DND-41 (cell line): ENCODE measurements at regions not wholly inside any gene's neighbourhood (a gene's known extent, or its start where the extent isn't known, plus 50 kb on each side); places are given as distances from the start of the nearest gene placed in this dataset.

Experiments
- ATAC-seq: fragments of 200-7000 bp; cut with Tn5 transposase; 3 replicates; pipeline ENCODE4 v1.9.1; 2021; ENCODE audit warnings: low read depth; ENCODE audit not compliant: insufficient read depth
- DNase-seq: peaks from one replicate; pipeline ENCODE4 v3.0.0-alpha.2; 2020
- H2AFZ ChIP-seq: 2 replicates; pipeline ENCODE4 v1.6.0; 2012; ENCODE audit warnings: low read depth, low read length
- H3K27ac ChIP-seq: 2 replicates; pipeline ENCODE4 v1.5.1; 2012; ENCODE audit warnings: low read length, inconsistent platforms
- H3K27me3 ChIP-seq: fragments of 200-600 bp; sonication (generic); 2 replicates; pipeline ENCODE4 v1.6.0; 2012; ENCODE audit warnings: low read length, mild to moderate bottlenecking, inconsistent platforms; ENCODE audit not compliant: insufficient read depth, poor library complexity
- H3K36me3 ChIP-seq: 2 replicates; pipeline ENCODE4 v1.5.1; 2012; ENCODE audit warnings: low read length, inconsistent platforms; ENCODE audit not compliant: insufficient read depth
- H3K4me1 ChIP-seq: 2 replicates; pipeline ENCODE4 v1.5.1; 2012; ENCODE audit warnings: mild to moderate bottlenecking, low read length; ENCODE audit not compliant: insufficient read depth
- H3K4me2 ChIP-seq: 2 replicates; pipeline ENCODE4 v1.6.0; 2012; ENCODE audit warnings: mild to moderate bottlenecking, moderate library complexity, low read length, inconsistent platforms; ENCODE audit not compliant: insufficient read depth
- H3K4me3 ChIP-seq, 2 experiments: fragments of 200-600 bp in 1 of 2; shearing (Covaris generic) in 1 of 2; 2 replicates each; pipeline ENCODE4 v1.5.1; 2012 to 2016; ENCODE audit warnings: inconsistent platforms in 2 of 2, low read length in 2 of 2, mild to moderate bottlenecking in 2 of 2, low read depth in 1 of 2, moderate library complexity in 1 of 2
- H3K79me2 ChIP-seq: 2 replicates; pipeline ENCODE4 v1.6.0; 2012; ENCODE audit warnings: low read length, inconsistent platforms; ENCODE audit not compliant: insufficient read depth
- H3K9ac ChIP-seq: 2 replicates; pipeline ENCODE4 v1.6.0; 2012; ENCODE audit warnings: low read depth, mild to moderate bottlenecking, inconsistent platforms, low read length, moderate library complexity
- H3K9me3 ChIP-seq: 2 replicates; pipeline ENCODE4 v1.5.1; 2012; ENCODE audit warnings: low read length, moderate library complexity, mild to moderate bottlenecking, inconsistent platforms; ENCODE audit not compliant: insufficient read depth, severe bottlenecking
- H4K20me1 ChIP-seq: 2 replicates; pipeline ENCODE4 v1.6.0; 2012; ENCODE audit warnings: low read length; ENCODE audit not compliant: insufficient read depth
- EZH2 ChIP-seq: IDR thresholded peaks from 3 replicates; pipeline ENCODE4 v1.6.1; 2012; ENCODE audit warnings: borderline replicate concordance, low read depth, mild to moderate bottlenecking, moderate library complexity, low read length, inconsistent platforms; ENCODE audit not compliant: severe bottlenecking
- TF ChIP-seq, protein P1 (sequence below): IDR thresholded peaks from 2 replicates; pipeline ENCODE4 v1.5.1; 2012; ENCODE audit warnings: borderline replicate concordance, low read length, moderate library complexity, mild to moderate bottlenecking; ENCODE audit not compliant: poor library complexity, severe bottlenecking; ENCODE audit errors: extremely low read depth

DNA sequence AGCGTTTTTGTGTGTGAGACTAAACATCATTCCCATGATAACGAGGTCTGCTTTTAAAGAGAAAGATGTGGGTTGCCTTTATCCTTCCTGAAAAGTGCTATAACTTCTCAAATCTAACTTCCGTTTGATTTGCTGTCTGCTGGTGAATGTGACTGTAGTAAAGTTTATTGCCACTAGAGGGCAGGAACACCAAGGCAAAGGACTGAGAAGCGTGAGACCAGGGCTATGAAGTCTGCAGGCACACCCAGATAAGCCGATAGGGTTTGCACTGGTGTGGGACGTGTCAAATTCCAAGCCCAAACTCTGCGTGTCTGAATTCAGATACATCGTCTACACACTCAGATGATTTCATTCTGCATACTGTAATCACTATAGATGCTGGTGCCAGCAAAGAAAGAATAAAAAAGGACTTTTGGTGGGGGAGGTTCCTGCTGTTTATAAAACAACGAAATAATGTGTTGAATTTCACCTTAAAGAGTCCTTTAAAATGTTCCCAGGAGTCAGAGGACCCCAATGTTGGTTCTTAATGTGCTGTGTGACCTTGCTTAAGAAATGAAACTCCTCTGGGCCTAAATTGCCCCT, 87.2 kb downstream of the PTTG1 start:
- no peaks in the 10 kb centered on the region for H3K79me2 ChIP-seq
- H3K4me1 ChIP-seq, result peaks cover 58% of the 10 kb centered on the region
- H3K27me3 ChIP-seq, result no peaks in the 10 kb centered on the region
- TF ChIP-seq, protein P1, sequence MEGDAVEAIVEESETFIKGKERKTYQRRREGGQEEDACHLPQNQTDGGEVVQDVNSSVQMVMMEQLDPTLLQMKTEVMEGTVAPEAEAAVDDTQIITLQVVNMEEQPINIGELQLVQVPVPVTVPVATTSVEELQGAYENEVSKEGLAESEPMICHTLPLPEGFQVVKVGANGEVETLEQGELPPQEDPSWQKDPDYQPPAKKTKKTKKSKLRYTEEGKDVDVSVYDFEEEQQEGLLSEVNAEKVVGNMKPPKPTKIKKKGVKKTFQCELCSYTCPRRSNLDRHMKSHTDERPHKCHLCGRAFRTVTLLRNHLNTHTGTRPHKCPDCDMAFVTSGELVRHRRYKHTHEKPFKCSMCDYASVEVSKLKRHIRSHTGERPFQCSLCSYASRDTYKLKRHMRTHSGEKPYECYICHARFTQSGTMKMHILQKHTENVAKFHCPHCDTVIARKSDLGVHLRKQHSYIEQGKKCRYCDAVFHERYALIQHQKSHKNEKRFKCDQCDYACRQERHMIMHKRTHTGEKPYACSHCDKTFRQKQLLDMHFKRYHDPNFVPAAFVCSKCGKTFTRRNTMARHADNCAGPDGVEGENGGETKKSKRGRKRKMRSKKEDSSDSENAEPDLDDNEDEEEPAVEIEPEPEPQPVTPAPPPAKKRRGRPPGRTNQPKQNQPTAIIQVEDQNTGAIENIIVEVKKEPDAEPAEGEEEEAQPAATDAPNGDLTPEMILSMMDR, result peak; percentile 93
- TF ChIP-seq EZH2, result no peak
- ATAC-seq, result peak; percentile 80
- H2AFZ ChIP-seq, result peak overlapping the region; percentile 45
- no peaks in the 10 kb centered on the region for H3K9me3 ChIP-seq
- no peak overlapping the region for H3K4me3 ChIP-seq
- H3K9ac ChIP-seq, result peak overlapping the region; percentile 4; the same call in 1 of the 2 replicates
- no peaks in the 10 kb centered on the region for H3K36me3 ChIP-seq
- peak overlapping the region; percentile 60 for H3K27ac ChIP-seq
- no peaks in the 10 kb centered on the region for H4K20me1 ChIP-seq
- H3K4me2 ChIP-seq, result peak overlapping the region; percentile 49
- DNase-seq, result peak; percentile 80

DNA sequence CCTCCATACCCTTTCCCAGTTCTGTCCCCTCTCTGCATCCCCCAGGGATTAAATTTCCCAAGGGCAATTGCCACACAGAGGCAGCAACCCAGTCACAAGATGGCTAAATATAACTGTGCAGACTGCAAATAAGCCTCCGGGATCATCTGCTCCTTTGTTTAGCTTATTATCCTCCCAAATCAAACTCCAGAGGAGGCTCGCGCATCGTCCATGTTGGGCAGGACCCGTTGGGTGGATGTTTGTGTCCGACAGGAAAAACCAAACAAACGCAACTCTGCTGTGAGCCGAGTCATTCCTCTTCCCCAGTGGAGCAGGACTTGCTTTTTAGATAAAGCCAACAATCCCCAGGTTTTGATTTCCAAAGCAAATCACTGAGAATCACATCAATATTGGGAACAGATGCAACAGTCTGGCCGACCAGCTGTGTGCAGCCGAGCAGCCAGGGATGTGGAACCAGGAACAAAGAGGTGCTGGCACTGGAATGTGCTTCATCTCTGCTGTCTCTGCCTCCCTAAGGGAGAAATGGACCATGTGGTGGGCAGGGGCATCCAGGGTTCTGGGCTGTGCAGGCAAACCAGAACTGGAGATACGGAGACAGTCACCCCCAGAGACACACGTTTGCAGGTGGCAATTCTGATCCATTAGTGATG, 89.8 kb downstream of the PTTG1 start:
- Histone ChIP-seq H3K36me3 (no peaks in the 10 kb centered on the region), H3K27ac (no peak overlapping the region), H3K27me3 (no peaks in the 10 kb centered on the region), H3K79me2 (no peaks in the 10 kb centered on the region), H3K4me3 (no peak overlapping the region), H3K4me1 (peaks cover 33% of the 10 kb centered on the region), H3K9me3 (no peaks in the 10 kb centered on the region), H3K9ac (no peak overlapping the region), H4K20me1 (no peaks in the 10 kb centered on the region), H2AFZ (no peak overlapping the region), H3K4me2 (no peak overlapping the region)
- no peak for DNase-seq
- ATAC-seq, result no peak
- TF ChIP-seq, protein P1, result no peak
- TF ChIP-seq EZH2, result no peak
